PC-9 (cell line): ENCODE measurements at regions not wholly inside any gene's neighbourhood (a gene's known extent, or its start where the extent isn't known, plus 50 kb on each side); places are given as distances from the start of the nearest gene placed in this dataset.

ENCODE experiments used
- CTCF ChIP-seq: fragments of 200-600 bp; sonication (generic); conservative IDR thresholded peaks from 2 replicates; pipeline ENCODE4 v1.6.1; 2017; ENCODE audit warnings: mixed run types, antibody characterized with exemption, mild to moderate bottlenecking, moderate library complexity
- EZH2 ChIP-seq: fragments of 200-600 bp; sonication (generic); IDR thresholded peaks from 2 replicates; pipeline ENCODE4 v1.8.0; 2017; ENCODE audit warnings: antibody characterized with exemption, low read depth

GRCh38 chr6:168374541-168375071 is 55.0 kb upstream of the DACT2 start:
- TF ChIP-seq CTCF = no peak
- no peak for TF ChIP-seq EZH2
